ENCODE measurements at regions not wholly inside any gene's neighbourhood (a gene's known extent, or its start where the extent isn't known, plus 50 kb on each side); places are given as distances from the start of the nearest gene placed in this dataset.

GRCh38 chr12:116458492-116458891 lies 100.7 kb upstream of the MAP1LC3B2 start:
- TF ChIP-seq POLR2AphosphoS5 (IDR thresholded peaks at IDR 0.05; ENCODE audit: insufficient read depth, low read depth, low read length) = no peak
- no peak for TF ChIP-seq POLR2A (IDR thresholded peaks at IDR 0.05; ENCODE audit: low read depth, low read length)
- TF ChIP-seq, protein P1, sequence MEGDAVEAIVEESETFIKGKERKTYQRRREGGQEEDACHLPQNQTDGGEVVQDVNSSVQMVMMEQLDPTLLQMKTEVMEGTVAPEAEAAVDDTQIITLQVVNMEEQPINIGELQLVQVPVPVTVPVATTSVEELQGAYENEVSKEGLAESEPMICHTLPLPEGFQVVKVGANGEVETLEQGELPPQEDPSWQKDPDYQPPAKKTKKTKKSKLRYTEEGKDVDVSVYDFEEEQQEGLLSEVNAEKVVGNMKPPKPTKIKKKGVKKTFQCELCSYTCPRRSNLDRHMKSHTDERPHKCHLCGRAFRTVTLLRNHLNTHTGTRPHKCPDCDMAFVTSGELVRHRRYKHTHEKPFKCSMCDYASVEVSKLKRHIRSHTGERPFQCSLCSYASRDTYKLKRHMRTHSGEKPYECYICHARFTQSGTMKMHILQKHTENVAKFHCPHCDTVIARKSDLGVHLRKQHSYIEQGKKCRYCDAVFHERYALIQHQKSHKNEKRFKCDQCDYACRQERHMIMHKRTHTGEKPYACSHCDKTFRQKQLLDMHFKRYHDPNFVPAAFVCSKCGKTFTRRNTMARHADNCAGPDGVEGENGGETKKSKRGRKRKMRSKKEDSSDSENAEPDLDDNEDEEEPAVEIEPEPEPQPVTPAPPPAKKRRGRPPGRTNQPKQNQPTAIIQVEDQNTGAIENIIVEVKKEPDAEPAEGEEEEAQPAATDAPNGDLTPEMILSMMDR (IDR thresholded peaks at IDR 0.05; ENCODE audit: extremely low read depth in 1 of 2, insufficient read depth in 1 of 2, low read depth in 1 of 2, low read length in 2 of 2) = no peak
- no peak for TF ChIP-seq FOS (IDR thresholded peaks at IDR 0.05; ENCODE audit: borderline replicate concordance, insufficient read depth, low read length)
- no peak for TF ChIP-seq MYC (IDR thresholded peaks at IDR 0.05; ENCODE audit: low read depth, low read length)
- TF ChIP-seq EZH2 (IDR thresholded peaks at IDR 0.05; ENCODE audit: borderline replicate concordance, low read depth, low read length, severe bottlenecking) = no peak
- TF ChIP-seq, protein P2, sequence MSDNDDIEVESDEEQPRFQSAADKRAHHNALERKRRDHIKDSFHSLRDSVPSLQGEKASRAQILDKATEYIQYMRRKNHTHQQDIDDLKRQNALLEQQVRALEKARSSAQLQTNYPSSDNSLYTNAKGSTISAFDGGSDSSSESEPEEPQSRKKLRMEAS (IDR thresholded peaks at IDR 0.05; ENCODE audit: insufficient read depth, insufficient read length) = no peak
- no peak for TF ChIP-seq JUN (IDR thresholded peaks at IDR 0.05; ENCODE audit: borderline replicate concordance, insufficient read depth, insufficient read length, low read depth)
- TF ChIP-seq GATA2 (IDR thresholded peaks at IDR 0.05; ENCODE audit: insufficient read depth, insufficient read length, low read depth, low read length) = no peak
